Astrocyte (in vitro differentiated cells and primary cell): ENCODE measurements at regions not wholly inside any gene's neighbourhood (a gene's known extent, or its start where the extent isn't known, plus 50 kb on each side); places are given as distances from the start of the nearest gene placed in this dataset.

Experiments used
- EZH2 ChIP-seq: IDR thresholded peaks from 2 replicates; pipeline ENCODE4 v1.6.1; 2012; ENCODE audit warnings: mild to moderate bottlenecking, low read length, inconsistent platforms; ENCODE audit not compliant: insufficient read depth
- TF ChIP-seq, protein P1 (sequence below): IDR thresholded peaks from 2 replicates; pipeline ENCODE4 v1.5.1; 2011; ENCODE audit warnings: low read depth, mild to moderate bottlenecking, inconsistent platforms, low read length, moderate library complexity; ENCODE audit not compliant: insufficient read depth

DNA sequence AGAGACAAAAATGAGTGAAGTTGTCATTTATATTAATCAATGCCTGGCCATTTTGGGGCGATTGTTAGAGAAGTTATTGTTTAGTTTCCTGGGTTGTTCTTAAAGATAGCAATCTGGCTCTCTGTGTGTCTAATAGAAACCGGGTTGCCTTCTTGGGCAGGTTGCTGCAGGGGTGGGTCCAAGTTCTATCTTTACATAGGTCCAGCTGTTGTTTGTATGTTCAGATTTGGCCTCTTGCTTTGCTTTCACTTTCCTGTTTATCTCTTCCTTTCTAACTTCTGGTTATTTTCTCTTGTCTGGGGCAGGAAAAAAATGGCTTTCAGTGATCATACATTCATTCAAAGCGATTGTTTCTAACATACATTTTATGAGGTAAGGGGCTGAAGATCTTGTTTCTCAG lies 128.4 kb upstream of the NOX3 start:
- TF ChIP-seq, protein P1, sequence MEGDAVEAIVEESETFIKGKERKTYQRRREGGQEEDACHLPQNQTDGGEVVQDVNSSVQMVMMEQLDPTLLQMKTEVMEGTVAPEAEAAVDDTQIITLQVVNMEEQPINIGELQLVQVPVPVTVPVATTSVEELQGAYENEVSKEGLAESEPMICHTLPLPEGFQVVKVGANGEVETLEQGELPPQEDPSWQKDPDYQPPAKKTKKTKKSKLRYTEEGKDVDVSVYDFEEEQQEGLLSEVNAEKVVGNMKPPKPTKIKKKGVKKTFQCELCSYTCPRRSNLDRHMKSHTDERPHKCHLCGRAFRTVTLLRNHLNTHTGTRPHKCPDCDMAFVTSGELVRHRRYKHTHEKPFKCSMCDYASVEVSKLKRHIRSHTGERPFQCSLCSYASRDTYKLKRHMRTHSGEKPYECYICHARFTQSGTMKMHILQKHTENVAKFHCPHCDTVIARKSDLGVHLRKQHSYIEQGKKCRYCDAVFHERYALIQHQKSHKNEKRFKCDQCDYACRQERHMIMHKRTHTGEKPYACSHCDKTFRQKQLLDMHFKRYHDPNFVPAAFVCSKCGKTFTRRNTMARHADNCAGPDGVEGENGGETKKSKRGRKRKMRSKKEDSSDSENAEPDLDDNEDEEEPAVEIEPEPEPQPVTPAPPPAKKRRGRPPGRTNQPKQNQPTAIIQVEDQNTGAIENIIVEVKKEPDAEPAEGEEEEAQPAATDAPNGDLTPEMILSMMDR, result no peak
- no peak for TF ChIP-seq EZH2
